ENCODE measurements at regions not wholly inside any gene's neighbourhood (a gene's known extent, or its start where the extent isn't known, plus 50 kb on each side); places are given as distances from the start of the nearest gene placed in this dataset.

DNA sequence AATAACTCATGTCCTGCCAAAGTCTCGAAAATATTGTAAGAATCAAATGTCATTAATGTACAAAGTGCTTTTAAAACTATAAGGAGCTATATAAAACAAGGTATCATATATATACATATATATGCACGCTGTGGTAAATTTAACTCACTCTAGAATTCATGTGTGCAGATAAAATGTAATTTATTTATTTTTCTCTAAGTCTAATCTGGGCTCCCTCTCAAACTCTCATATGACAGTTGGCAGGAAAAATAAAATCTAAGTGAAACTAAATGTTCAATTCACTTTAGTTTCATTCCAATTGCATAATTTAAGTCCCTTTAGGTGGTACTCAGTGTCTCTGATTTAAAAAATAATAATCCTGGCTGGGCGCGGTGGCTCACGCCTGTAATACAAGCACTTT is 372.0 kb upstream of the DAB1 start:
- TF ChIP-seq POLR2A (IDR thresholded peaks at IDR 0.05) (no peak), CTCF (IDR thresholded peaks at IDR 0.05) (no peak)

Measured in Peyer's patch (tissue), 4 donors.